SK-N-SH (cell line): ENCODE measurements at regions not wholly inside any gene's neighbourhood (a gene's known extent, or its start where the extent isn't known, plus 50 kb on each side); places are given as distances from the start of the nearest gene placed in this dataset.

Source experiments
- CTCF ChIA-PET: fragments of 300-600, 350-600 bp; formaldehyde crosslinking; extraction: SDS; loops from one replicate; lab custom pipeline; 2021; lab: Yijun Ruan, JAX
- POLR2A ChIA-PET: fragments of 350-600 bp; sonication (Branson Sonifier 250); formaldehyde crosslinking; extraction: SDS; loops from one replicate; lab custom pipeline; 2020; ENCODE audit warnings: antibody characterized with exemption, inconsistent platforms; lab: Yijun Ruan, JAX
- DNase-seq: peaks from one replicate; pipeline ENCODE4 v3.0.0; 2012
- H2AFZ ChIP-seq: fragments of 200-600 bp; sonication (generic); 2 replicates; pipeline ENCODE4 v1.8.1; 2016; ENCODE audit warnings: antibody characterized with exemption, mild to moderate bottlenecking, low read depth
- H3F3A ChIP-seq: fragments of 200-600 bp; sonication (generic); replicated peaks from 2 replicates; pipeline ENCODE3; 2016; ENCODE audit warnings: antibody characterized with exemption, mild to moderate bottlenecking; ENCODE audit not compliant: insufficient read depth
- H3K27ac ChIP-seq, 2 experiments: fragments of 200-500 bp in 1 of 2; fragments of 200-600 bp in 1 of 2; sonication (Bioruptor generic) in 1 of 2; sonication (generic), shearing (Covaris generic) in 1 of 2; 2 replicates each; pipeline versions ENCODE4 v1.5.1 to v1.6.1; 2014 to 2016; ENCODE audit warnings: low read depth in 2 of 2, inconsistent platforms in 1 of 2, low read length in 1 of 2, mild to moderate bottlenecking in 1 of 2, mixed read lengths in 1 of 2
- H3K27me3 ChIP-seq: fragments of 200-600 bp; sonication (generic), shearing (Covaris generic); 2 replicates; pipeline ENCODE4 v1.6.1; 2016; ENCODE audit warnings: mixed run types; ENCODE audit not compliant: insufficient read depth
- H3K36me3 ChIP-seq, 2 experiments: fragments of 200-500 bp in 1 of 2; fragments of 200-600 bp in 1 of 2; sonication (Bioruptor generic) in 1 of 2; sonication (generic) in 1 of 2; replicated peaks in 1 of 2; 2 replicates each; pipeline versions ENCODE3 to v1.5.1; 2014 to 2016; ENCODE audit warnings: low read length in 1 of 2, mild to moderate bottlenecking in 1 of 2; ENCODE audit not compliant: insufficient read depth in 2 of 2, control insufficient read depth in 1 of 2
- H3K4me1 ChIP-seq, 2 experiments: fragments of 200-500 bp in 1 of 2; fragments of 200-600 bp in 1 of 2; sonication (Bioruptor generic) in 1 of 2; sonication (generic), shearing (Covaris generic) in 1 of 2; 2 replicates each; pipeline versions ENCODE4 v1.5.1 to v1.6.1; 2014 to 2016; ENCODE audit warnings: low read depth in 1 of 2, low read length in 1 of 2, mixed run types in 1 of 2; ENCODE audit not compliant: insufficient read depth in 2 of 2, control insufficient read depth in 1 of 2
- H3K4me2 ChIP-seq: fragments of 200-600 bp; sonication (generic), shearing (Covaris generic); 2 replicates; pipeline ENCODE4 v1.6.1; 2017; ENCODE audit warnings: mixed run types
- H3K4me3 ChIP-seq, 2 experiments: fragments of 200-500 bp in 1 of 2; fragments of 200-600 bp in 1 of 2; sonication (Bioruptor generic) in 1 of 2; sonication (generic), shearing (Covaris generic) in 1 of 2; 2 replicates each; pipeline versions ENCODE4 v1.5.1 to v1.8.1; 2014 to 2016; ENCODE audit warnings: low read depth in 2 of 2, inconsistent platforms in 1 of 2, low read length in 1 of 2, mild to moderate bottlenecking in 1 of 2, mixed read lengths in 1 of 2, moderate library complexity in 1 of 2
- H3K79me2 ChIP-seq: fragments of 200-600 bp; sonication (generic); 2 replicates; pipeline ENCODE4 v1.8.1; 2017; ENCODE audit warnings: mild to moderate bottlenecking; ENCODE audit not compliant: insufficient read depth
- H3K9ac ChIP-seq: fragments of 200-600 bp; sonication (generic); 2 replicates; pipeline ENCODE4 v1.6.1; 2017; ENCODE audit warnings: mixed run types
- H3K9me2 ChIP-seq: fragments of 200-600 bp; sonication (generic); 2 replicates; pipeline ENCODE4 v1.6.1; 2017; ENCODE audit warnings: mixed run types
- H3K9me3 ChIP-seq: fragments of 200-600 bp; sonication (generic); 2 replicates; pipeline ENCODE4 v1.6.1; 2017; ENCODE audit warnings: mixed run types, mild to moderate bottlenecking, moderate library complexity
- H4K20me1 ChIP-seq: fragments of 200-600 bp; sonication (generic); 2 replicates; pipeline ENCODE4 v1.6.1; 2017; ENCODE audit warnings: mild to moderate bottlenecking, mixed run types; ENCODE audit not compliant: insufficient read depth
- CTCF ChIP-seq: fragments of 200-600 bp; sonication (generic); IDR thresholded peaks from 2 replicates; pipeline ENCODE4 v1.6.1; 2017; ENCODE audit warnings: antibody characterized with exemption, mild to moderate bottlenecking, moderate library complexity
- EP300 ChIP-seq, 2 experiments: IDR thresholded peaks; 2 replicates each; pipeline versions ENCODE4 v1.4.0 to v1.6.1; 2012; ENCODE audit warnings: borderline replicate concordance in 1 of 2, low read depth in 1 of 2, low read length in 1 of 2
- EZH2phosphoT487 ChIP-seq: fragments of 200-600 bp; sonication (generic); IDR thresholded peaks from 2 replicates; pipeline ENCODE4 v1.6.1; 2017; ENCODE audit warnings: low read depth, mixed run types, mild to moderate bottlenecking, antibody characterized with exemption, moderate library complexity, borderline replicate concordance
- FOXJ3 ChIP-seq: sonication (generic); formaldehyde crosslinking; IDR thresholded peaks from 2 replicates; pipeline ENCODE4 v1.5.1; 2020; ENCODE audit warnings: mild to moderate bottlenecking, missing genetic modification reagents
- FOXM1 ChIP-seq: IDR thresholded peaks from 2 replicates; pipeline ENCODE4 v1.4.0; 2012; ENCODE audit warnings: low read depth, mild to moderate bottlenecking
- GABPA ChIP-seq: IDR thresholded peaks from 2 replicates; pipeline ENCODE4 v1.4.0; 2012; ENCODE audit warnings: low read depth, mild to moderate bottlenecking
- IRF3 ChIP-seq: fragments of 150-350 bp; IDR thresholded peaks from 2 replicates; pipeline ENCODE4 v1.6.1; 2016; ENCODE audit warnings: mild to moderate bottlenecking, low read depth, low read length
- MAX ChIP-seq: IDR thresholded peaks from 2 replicates; pipeline ENCODE4 v1.4.0; 2012; ENCODE audit warnings: low read depth
- MEF2A ChIP-seq: IDR thresholded peaks from 2 replicates; pipeline ENCODE4 v1.4.0; 2012; ENCODE audit warnings: low read depth, borderline replicate concordance
- MXI1 ChIP-seq: IDR thresholded peaks from 2 replicates; pipeline ENCODE4 v1.6.1; 2012; ENCODE audit warnings: mild to moderate bottlenecking, low read depth, low read length, improper control_type of control experiment
- PBX3 ChIP-seq: IDR thresholded peaks from 2 replicates; pipeline ENCODE4; 2012
- SIN3A ChIP-seq: IDR thresholded peaks from 2 replicates; pipeline ENCODE4 v1.6.1; 2012; ENCODE audit warnings: low read depth, mild to moderate bottlenecking, low read length, moderate library complexity, borderline replicate concordance
- TAF1 ChIP-seq: IDR thresholded peaks from 2 replicates; pipeline ENCODE4 v1.6.1; 2012; ENCODE audit warnings: low read depth, mild to moderate bottlenecking, low read length, moderate library complexity, borderline replicate concordance
- YY1 ChIP-seq: IDR thresholded peaks from 2 replicates; pipeline ENCODE4 v1.4.0; 2012; ENCODE audit warnings: low read depth, mild to moderate bottlenecking
- WGBS: methylation state at CpG from one replicate; pipeline ENCODE4 v1.1.6; 2017; ENCODE audit warnings: low lambda C conversion rate; 5-methylcytosine and 5-hydroxymethylcytosine counted together

- no peak for TF ChIP-seq IRF3
- no peak for TF ChIP-seq SIN3A
- no peak for TF ChIP-seq MEF2A
Observed at GRCh38 chr9:24242576-24242975, 303.1 kb downstream of the IZUMO3 start (continued).

- no peak overlapping the region for H2AFZ ChIP-seq
- WGBS = 1% methylated on average over 2 of the region's 2 CpGs
- H3F3A ChIP-seq = no peaks in the 10 kb centered on the region
- no peaks in the 10 kb centered on the region for H3K9me3 ChIP-seq
- H3K9me2 ChIP-seq = no peaks in the 10 kb centered on the region
- ChIA-PET CTCF (no interaction called here), POLR2A (no interaction called here)
- no peaks in the 10 kb centered on the region for H3K36me3 ChIP-seq
- TF ChIP-seq PBX3 = no peak
- TF ChIP-seq YY1 = no peak
- TF ChIP-seq MXI1 = no peak
- no peak for TF ChIP-seq EZH2phosphoT487
- TF ChIP-seq TAF1 = no peak
- TF ChIP-seq MAX = no peak
- TF ChIP-seq FOXJ3 (CRISPR knock-in tag) = no peak
- TF ChIP-seq EP300 (IDR thresholded peaks at IDR 0.05; ENCODE audit: borderline replicate concordance in 1 of 2, low read depth in 1 of 2, low read length in 1 of 2) = no peak
- no peak for TF ChIP-seq GABPA
- TF ChIP-seq CTCF = no peak
- no peak for TF ChIP-seq FOXM1
- no peaks in the 10 kb centered on the region for H4K20me1 ChIP-seq
- no peaks in the 10 kb centered on the region for H3K79me2 ChIP-seq
- H3K4me2 ChIP-seq = no peak overlapping the region
- DNase-seq = no peak
- H3K4me1 ChIP-seq = no peaks in the 10 kb centered on the region
- no peak overlapping the region for H3K9ac ChIP-seq
- no peak overlapping the region for H3K27ac ChIP-seq
- H3K27me3 ChIP-seq = no peaks in the 10 kb centered on the region
- H3K4me3 ChIP-seq = no peak overlapping the region
Observed at GRCh38 chr9:24218656-24219055, 327.0 kb downstream of the IZUMO3 start.
